ENCODE measurements at regions not wholly inside any gene's neighbourhood (a gene's known extent, or its start where the extent isn't known, plus 50 kb on each side); places are given as distances from the start of the nearest gene placed in this dataset.

GRCh38 chr21:19256934-19257660 is 853.5 kb upstream of the TMPRSS15 start:
- DNase-seq (ENCODE audit: extremely low spot score) = no peak
- CTCF ChIA-PET = no interaction called here

GRCh38 chr21:19261731-19262376 is 858.3 kb upstream of the TMPRSS15 start:
- TF ChIP-seq HDGF (IDR thresholded peaks at IDR 0.05; ENCODE audit: borderline replicate concordance) = no peak
- no peak for TF ChIP-seq ARNT (IDR thresholded peaks at IDR 0.05)
- no peak for TF ChIP-seq NFRKB (IDR thresholded peaks at IDR 0.05)
- no peak for TF ChIP-seq L3MBTL2 (conservative IDR thresholded peaks at IDR 0.05)
- TF ChIP-seq SUZ12 (IDR thresholded peaks at IDR 0.05) = no peak
- TF ChIP-seq BHLHE40 (IDR thresholded peaks at IDR 0.05; ENCODE audit: borderline replicate concordance) = no peak
- TF ChIP-seq ZNF384 (IDR thresholded peaks at IDR 0.05) = no peak
- TF ChIP-seq FOXA1 (IDR thresholded peaks at IDR 0.05) = no peak
- no peak for TF ChIP-seq FOXK2 (IDR thresholded peaks at IDR 0.05)
- TF ChIP-seq FOXM1 (IDR thresholded peaks at IDR 0.05; ENCODE audit: borderline replicate concordance) = no peak
- TF ChIP-seq ELF4 (IDR thresholded peaks at IDR 0.05) = no peak
- TF ChIP-seq TARDBP (IDR thresholded peaks at IDR 0.05) = no peak
- POLR2A ChIA-PET = no interaction called here
- CTCF ChIA-PET = no interaction called here
- no peak for DNase-seq (ENCODE audit: extremely low spot score)

More at GRCh38 chr21:19256934-19257660, 853.5 kb upstream of the TMPRSS15 start:
- no peak for TF ChIP-seq SUZ12 (IDR thresholded peaks at IDR 0.05)
- no peak for TF ChIP-seq TARDBP (IDR thresholded peaks at IDR 0.05)
- no peak for TF ChIP-seq CTBP1 (IDR thresholded peaks at IDR 0.05; ENCODE audit: borderline replicate concordance)
- TF ChIP-seq ARNT (IDR thresholded peaks at IDR 0.05) = no peak
- no peak for TF ChIP-seq SP1 (IDR thresholded peaks at IDR 0.05)
- TF ChIP-seq BHLHE40 (IDR thresholded peaks at IDR 0.05; ENCODE audit: borderline replicate concordance) = no peak
- TF ChIP-seq FOXK2 (IDR thresholded peaks at IDR 0.05) = no peak
- TF ChIP-seq FOXM1 (IDR thresholded peaks at IDR 0.05; ENCODE audit: borderline replicate concordance) = no peak
- no peak for TF ChIP-seq ZNF384 (IDR thresholded peaks at IDR 0.05)
- no peak for TF ChIP-seq ELF4 (IDR thresholded peaks at IDR 0.05)
- POLR2A ChIA-PET = no interaction called here

- CTCF ChIA-PET = no interaction called here
- TF ChIP-seq LEF1 (IDR thresholded peaks at IDR 0.05; ENCODE audit: borderline replicate concordance) (no peak), FOXK2 (IDR thresholded peaks at IDR 0.05) (no peak), SP1 (IDR thresholded peaks at IDR 0.05) (no peak), CTBP1 (IDR thresholded peaks at IDR 0.05; ENCODE audit: borderline replicate concordance) (no peak), HDGF (IDR thresholded peaks at IDR 0.05; ENCODE audit: borderline replicate concordance) (no peak), FOXM1 (IDR thresholded peaks at IDR 0.05; ENCODE audit: borderline replicate concordance) (no peak), ARNT (IDR thresholded peaks at IDR 0.05) (no peak), PKNOX1 (IDR thresholded peaks at IDR 0.05) (no peak), ELF4 (IDR thresholded peaks at IDR 0.05) (no peak), FOXA1 (IDR thresholded peaks at IDR 0.05) (no peak), NFRKB (IDR thresholded peaks at IDR 0.05) (no peak), SUZ12 (IDR thresholded peaks at IDR 0.05) (no peak)
- POLR2A ChIA-PET = no interaction called here
- DNase-seq (ENCODE audit: extremely low spot score) = no peak
Measured at GRCh38 chr21:19266636-19267035, 863.1 kb upstream of the TMPRSS15 start.

- ChIA-PET POLR2A (no interaction called here), CTCF (no interaction called here)
- TF ChIP-seq FOXK2 (IDR thresholded peaks at IDR 0.05) = no peak
- TF ChIP-seq ZNF384 (IDR thresholded peaks at IDR 0.05) = no peak
- TF ChIP-seq TARDBP (IDR thresholded peaks at IDR 0.05) = no peak
- TF ChIP-seq FOXA1 (IDR thresholded peaks at IDR 0.05) = no peak
- TF ChIP-seq L3MBTL2 (conservative IDR thresholded peaks at IDR 0.05) = no peak
- no peak for TF ChIP-seq HDGF (IDR thresholded peaks at IDR 0.05; ENCODE audit: borderline replicate concordance)
- TF ChIP-seq BHLHE40 (IDR thresholded peaks at IDR 0.05; ENCODE audit: borderline replicate concordance) = no peak
- no peak for TF ChIP-seq CTBP1 (IDR thresholded peaks at IDR 0.05; ENCODE audit: borderline replicate concordance)
- no peak for TF ChIP-seq SUZ12 (IDR thresholded peaks at IDR 0.05)
- TF ChIP-seq PKNOX1 (IDR thresholded peaks at IDR 0.05) = no peak
- no peak for TF ChIP-seq LEF1 (IDR thresholded peaks at IDR 0.05; ENCODE audit: borderline replicate concordance)
- no peak for TF ChIP-seq ARNT (IDR thresholded peaks at IDR 0.05)
- TF ChIP-seq SP1 (IDR thresholded peaks at IDR 0.05) = no peak
- TF ChIP-seq ELF4 (IDR thresholded peaks at IDR 0.05) = no peak
- TF ChIP-seq NFRKB (IDR thresholded peaks at IDR 0.05) = no peak
- TF ChIP-seq FOXM1 (IDR thresholded peaks at IDR 0.05; ENCODE audit: borderline replicate concordance) = no peak
- no peak for DNase-seq (ENCODE audit: extremely low spot score)
Measured at GRCh38 chr21:19268686-19269085, 865.1 kb upstream of the TMPRSS15 start.

GRCh38 chr21:19275065-19275464 is 871.5 kb upstream of the TMPRSS15 start:
- TF ChIP-seq NFRKB (IDR thresholded peaks at IDR 0.05) (no peak), SP1 (IDR thresholded peaks at IDR 0.05) (no peak), HDGF (IDR thresholded peaks at IDR 0.05; ENCODE audit: borderline replicate concordance) (no peak), BHLHE40 (IDR thresholded peaks at IDR 0.05; ENCODE audit: borderline replicate concordance) (no peak), SUZ12 (IDR thresholded peaks at IDR 0.05) (no peak), CTBP1 (IDR thresholded peaks at IDR 0.05; ENCODE audit: borderline replicate concordance) (no peak), FOXA1 (IDR thresholded peaks at IDR 0.05) (no peak), TARDBP (IDR thresholded peaks at IDR 0.05) (no peak), FOXK2 (IDR thresholded peaks at IDR 0.05) (no peak), ZNF384 (IDR thresholded peaks at IDR 0.05) (no peak), L3MBTL2 (conservative IDR thresholded peaks at IDR 0.05) (no peak), ARNT (IDR thresholded peaks at IDR 0.05) (no peak)
- no peak for DNase-seq (ENCODE audit: extremely low spot score)
- ChIA-PET CTCF (no interaction called here), POLR2A (no interaction called here)

GRCh38 chr21:19276665-19277064 is 873.1 kb upstream of the TMPRSS15 start:
- DNase-seq (ENCODE audit: extremely low spot score) = no peak
- no peak for TF ChIP-seq SUZ12 (IDR thresholded peaks at IDR 0.05)
- no peak for TF ChIP-seq NFRKB (IDR thresholded peaks at IDR 0.05)
- TF ChIP-seq TARDBP (IDR thresholded peaks at IDR 0.05) = no peak
- TF ChIP-seq LEF1 (IDR thresholded peaks at IDR 0.05; ENCODE audit: borderline replicate concordance) = no peak
- TF ChIP-seq BHLHE40 (IDR thresholded peaks at IDR 0.05; ENCODE audit: borderline replicate concordance) = no peak
- no peak for TF ChIP-seq CTBP1 (IDR thresholded peaks at IDR 0.05; ENCODE audit: borderline replicate concordance)
- TF ChIP-seq ARNT (IDR thresholded peaks at IDR 0.05) = no peak
- no peak for TF ChIP-seq HDGF (IDR thresholded peaks at IDR 0.05; ENCODE audit: borderline replicate concordance)
- TF ChIP-seq PKNOX1 (IDR thresholded peaks at IDR 0.05) = no peak
- TF ChIP-seq FOXA1 (IDR thresholded peaks at IDR 0.05) = no peak
- no peak for TF ChIP-seq ZNF384 (IDR thresholded peaks at IDR 0.05)
- no peak for TF ChIP-seq SP1 (IDR thresholded peaks at IDR 0.05)
- ChIA-PET POLR2A (no interaction called here), CTCF (no interaction called here)

Measured in HEK293T (cell line).